ENCODE measurements at regions not wholly inside any gene's neighbourhood (a gene's known extent, or its start where the extent isn't known, plus 50 kb on each side); places are given as distances from the start of the nearest gene placed in this dataset.

GRCh38 chr14:34257505-34257904 lies 204.5 kb downstream of the SPTSSA start:
- no peak for TF ChIP-seq USF2 (IDR thresholded peaks at IDR 0.05)
- no peak for TF ChIP-seq CTCF (IDR thresholded peaks at IDR 0.05)
- TF ChIP-seq REST (IDR thresholded peaks at IDR 0.05): no peak
- TF ChIP-seq CBX8 (IDR thresholded peaks at IDR 0.05): no peak
- no peak for TF ChIP-seq RAD21 (conservative IDR thresholded peaks at IDR 0.05 in 1 of 2, IDR thresholded peaks at IDR 0.05 in 1 of 2)
- TF ChIP-seq MAX (IDR thresholded peaks at IDR 0.05): no peak
- no peak for TF ChIP-seq HEYL (CRISPR knock-in tag; IDR thresholded peaks at IDR 0.05)
- TF ChIP-seq MAFK (IDR thresholded peaks at IDR 0.05; ENCODE audit: partially characterized antibody): no peak
